ACC112 (cell line): ENCODE measurements at regions not wholly inside any gene's neighbourhood (a gene's known extent, or its start where the extent isn't known, plus 50 kb on each side); places are given as distances from the start of the nearest gene placed in this dataset.

Source experiments
- H2AFZ ChIP-seq: fragments of 200-600 bp; sonication (generic); one replicate; pipeline ENCODE4 v1.6.0; 2017; ENCODE audit warnings: antibody characterized with exemption, low read length; ENCODE audit not compliant: unreplicated experiment
- H3K27ac ChIP-seq: fragments of 200-600 bp; sonication (generic); 2 replicates; pipeline ENCODE4 v1.5.1; 2014; ENCODE audit warnings: low read depth, mild to moderate bottlenecking, antibody characterized with exemption, low read length, moderate library complexity
- H3K27me3 ChIP-seq: fragments of 200-600 bp; sonication (generic); 2 replicates; pipeline ENCODE4 v1.6.1; 2014; ENCODE audit warnings: mild to moderate bottlenecking, antibody characterized with exemption, low read length, moderate library complexity, mixed read lengths; ENCODE audit not compliant: insufficient read depth
- H3K36me3 ChIP-seq: fragments of 200-600 bp; sonication (generic); 2 replicates; pipeline ENCODE4 v1.6.1; 2016; ENCODE audit warnings: mild to moderate bottlenecking, antibody characterized with exemption, low read length, moderate library complexity, mixed read lengths; ENCODE audit not compliant: insufficient read depth
- H3K4me1 ChIP-seq: fragments of 200-600 bp; sonication (generic); one replicate; pipeline ENCODE4 v1.6.1; 2016; ENCODE audit warnings: low read length, mixed read lengths; ENCODE audit not compliant: insufficient read depth, unreplicated experiment, control insufficient read depth
- H3K4me3 ChIP-seq: fragments of 200-600 bp; sonication (generic); 2 replicates; pipeline ENCODE4 v1.5.1; 2014; ENCODE audit warnings: mild to moderate bottlenecking, low read depth, low read length
- H3K79me2 ChIP-seq: fragments of 200-600 bp; sonication (generic); one replicate; pipeline ENCODE4 v1.6.0; 2016; ENCODE audit warnings: low read length; ENCODE audit not compliant: control insufficient read depth, unreplicated experiment, insufficient read depth

DNA sequence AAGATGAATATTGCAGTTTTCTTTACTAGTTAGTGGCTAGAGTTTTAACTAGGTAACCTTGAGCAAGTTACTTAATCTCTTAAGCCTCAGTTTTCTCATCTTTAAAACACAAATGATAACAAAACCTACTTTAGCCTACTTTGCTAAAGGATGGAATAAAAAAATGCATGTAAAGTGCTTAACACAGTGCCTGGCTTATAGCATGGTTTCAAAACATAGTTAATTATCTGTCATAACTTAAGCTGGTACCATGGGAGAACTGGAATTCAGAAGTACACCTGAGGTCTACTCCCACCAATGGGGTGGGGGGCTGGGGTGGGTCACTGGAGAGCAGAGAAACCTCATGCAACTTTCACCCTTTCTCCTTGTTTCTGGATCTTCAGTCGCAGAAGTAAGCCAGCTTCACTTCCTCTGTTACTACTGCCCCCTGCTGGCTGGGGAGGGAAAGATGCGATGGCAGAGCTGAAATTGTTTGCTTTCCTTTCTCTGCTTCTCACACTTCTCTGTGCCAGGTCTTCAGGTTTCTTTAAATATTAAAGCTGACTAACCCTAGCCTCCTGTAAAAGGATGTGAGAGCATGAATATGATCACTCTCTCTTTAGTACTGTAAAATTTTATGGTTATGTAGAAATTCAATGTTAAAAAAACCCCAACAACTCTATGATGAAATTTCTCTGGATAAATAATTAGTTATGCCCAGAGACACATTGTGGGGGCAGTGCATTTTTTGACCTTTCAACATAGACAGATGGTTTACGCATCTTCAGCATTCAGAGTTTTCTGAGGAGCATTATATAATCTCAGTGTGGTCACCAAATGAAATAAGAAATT, 324.2 kb downstream of the HLX start:
- Histone ChIP-seq H3K27ac (no peak overlapping the region), H3K79me2 (no peaks in the 10 kb centered on the region), H3K4me3 (no peak overlapping the region), H3K36me3 (no peaks in the 10 kb centered on the region), H3K27me3 (no peaks in the 10 kb centered on the region), H2AFZ (no peak overlapping the region), H3K4me1 (no peaks in the 10 kb centered on the region)

GRCh38 chr1:221204055-221204833, 325.0 kb downstream of the HLX start:
- no peaks in the 10 kb centered on the region for H3K79me2 ChIP-seq
- H3K36me3 ChIP-seq: no peaks in the 10 kb centered on the region
- H2AFZ ChIP-seq: no peak overlapping the region
- no peaks in the 10 kb centered on the region for H3K4me1 ChIP-seq
- no peak overlapping the region for H3K4me3 ChIP-seq
- H3K27ac ChIP-seq: no peak overlapping the region
- H3K27me3 ChIP-seq: no peaks in the 10 kb centered on the region

GRCh38 chr1:221206076-221206475, 326.8 kb downstream of the HLX start:
- Histone ChIP-seq H3K79me2 (no peaks in the 10 kb centered on the region), H2AFZ (no peak overlapping the region), H3K27ac (no peak overlapping the region), H3K36me3 (no peaks in the 10 kb centered on the region), H3K4me1 (no peaks in the 10 kb centered on the region), H3K4me3 (no peak overlapping the region), H3K27me3 (no peaks in the 10 kb centered on the region)

DNA sequence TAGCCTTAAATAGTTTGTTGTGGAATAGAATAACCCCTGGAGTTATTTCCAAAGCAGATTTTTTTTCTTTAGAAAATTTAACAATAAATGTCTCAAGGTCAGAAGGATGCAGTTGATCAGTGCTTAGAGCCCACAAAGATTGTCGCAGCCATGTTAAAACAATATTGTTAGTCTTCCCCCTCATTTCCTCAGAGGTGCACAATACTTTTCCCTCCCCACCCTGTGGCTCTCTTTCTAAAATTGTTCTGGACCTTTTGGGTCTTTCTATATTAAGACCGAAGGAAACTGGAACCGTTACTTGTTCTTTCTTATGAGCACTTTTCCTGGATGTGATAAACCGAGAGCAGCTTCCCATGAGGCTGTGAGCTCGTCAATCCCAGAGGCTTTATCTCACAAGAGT, 333.7 kb downstream of the HLX start:
- Histone ChIP-seq H3K4me3 (no peak overlapping the region), H3K36me3 (no peaks in the 10 kb centered on the region), H3K4me1 (peaks cover 9% of the 10 kb centered on the region), H2AFZ (no peak overlapping the region), H3K27ac (no peak overlapping the region), H3K79me2 (no peaks in the 10 kb centered on the region), H3K27me3 (no peaks in the 10 kb centered on the region)

DNA sequence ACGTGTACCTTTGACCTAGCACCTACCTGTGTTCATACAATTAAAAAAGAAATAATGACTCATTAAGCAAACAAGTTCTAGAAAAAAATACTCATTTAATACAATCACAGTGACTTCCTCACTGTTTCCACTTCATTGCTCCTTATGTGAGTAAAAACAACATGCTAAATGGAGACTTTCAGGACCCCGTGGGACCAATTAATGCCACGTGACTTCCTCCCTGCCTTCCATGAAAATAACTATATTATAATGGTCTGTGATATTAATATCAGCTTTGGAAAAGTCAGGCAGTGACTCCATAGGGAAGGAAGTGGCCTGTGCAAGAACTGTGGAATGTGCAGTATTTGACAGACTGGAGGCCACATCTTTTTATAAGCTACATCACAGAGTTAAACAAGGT, 337.8 kb downstream of the HLX start:
- Histone ChIP-seq H3K4me1 (peaks cover 9% of the 10 kb centered on the region), H3K4me3 (no peak overlapping the region), H3K79me2 (no peaks in the 10 kb centered on the region), H3K36me3 (no peaks in the 10 kb centered on the region), H3K27me3 (no peaks in the 10 kb centered on the region), H3K27ac (no peak overlapping the region), H2AFZ (peak overlapping the region; percentile 32)

DNA sequence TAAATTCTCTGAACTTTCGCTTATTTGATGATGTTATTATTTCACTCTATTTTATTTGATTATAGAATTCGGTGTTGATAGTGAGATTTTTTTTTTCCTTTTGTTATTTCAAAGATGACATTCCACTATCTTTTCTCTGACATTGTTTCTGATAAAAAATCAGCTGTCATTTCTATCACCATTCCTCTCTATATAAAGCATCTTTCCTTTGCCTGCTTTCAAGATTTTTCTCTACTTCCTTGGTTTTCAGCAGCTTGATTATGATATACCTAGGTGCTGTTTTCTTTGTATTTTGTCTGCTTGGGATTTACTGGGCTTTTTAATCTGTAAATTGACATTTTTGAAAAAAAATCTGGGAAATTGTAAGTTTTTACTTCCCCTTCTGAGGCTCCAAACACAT, 344.0 kb downstream of the HLX start:
- H2AFZ ChIP-seq: no peak overlapping the region
- no peak overlapping the region for H3K27ac ChIP-seq
- H3K4me1 ChIP-seq: no peaks in the 10 kb centered on the region
- H3K79me2 ChIP-seq: no peaks in the 10 kb centered on the region
- no peaks in the 10 kb centered on the region for H3K36me3 ChIP-seq
- no peak overlapping the region for H3K4me3 ChIP-seq
- no peaks in the 10 kb centered on the region for H3K27me3 ChIP-seq

DNA sequence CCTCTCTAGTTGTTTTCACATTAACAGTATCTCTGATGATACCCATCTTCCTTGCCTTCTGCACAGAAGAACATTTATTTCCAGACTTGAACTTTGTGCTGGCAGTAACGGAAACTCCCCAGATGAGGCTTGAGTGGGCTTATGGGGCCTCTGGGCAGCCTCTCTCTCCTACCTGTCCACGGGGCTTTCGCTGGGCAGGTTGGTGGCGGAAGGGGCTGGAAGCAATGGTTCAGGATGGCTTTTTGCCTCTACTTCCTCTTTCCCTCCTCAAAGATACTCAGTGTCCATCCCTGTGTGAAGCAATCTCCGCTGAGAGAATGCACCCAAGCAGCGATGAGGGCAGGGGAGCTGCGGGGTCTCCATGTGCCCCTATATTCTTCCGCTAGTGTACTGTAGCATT, 348.2 kb downstream of the HLX start:
- H3K27ac ChIP-seq: no peak overlapping the region
- no peak overlapping the region for H2AFZ ChIP-seq
- H3K4me1 ChIP-seq: no peaks in the 10 kb centered on the region
- H3K4me3 ChIP-seq: no peak overlapping the region
- no peaks in the 10 kb centered on the region for H3K79me2 ChIP-seq
- no peaks in the 10 kb centered on the region for H3K36me3 ChIP-seq
- no peaks in the 10 kb centered on the region for H3K27me3 ChIP-seq

DNA sequence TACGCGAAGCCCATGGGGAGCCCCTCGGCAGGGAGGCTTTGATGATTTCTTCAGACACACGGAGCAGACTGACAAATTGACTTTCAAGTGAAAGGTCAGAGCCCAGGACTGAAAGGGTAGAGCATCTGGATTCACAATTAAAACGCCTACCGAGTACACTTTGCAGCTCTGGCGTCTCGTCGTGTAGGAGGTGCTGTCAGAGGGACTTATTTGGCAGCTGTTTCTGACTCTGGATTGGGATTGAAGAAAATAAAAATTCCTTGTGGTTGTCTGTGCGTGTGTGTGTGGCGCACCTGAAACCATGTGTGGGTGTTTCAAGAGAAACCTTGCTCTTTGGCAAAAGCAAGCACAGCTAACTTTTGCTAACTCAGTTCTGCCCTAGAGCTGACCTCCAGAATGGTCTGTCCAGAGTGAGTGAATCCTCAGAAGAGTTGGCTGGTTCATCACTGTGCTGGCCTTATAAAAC, 348.7 kb downstream of the HLX start:
- Histone ChIP-seq H3K27me3 (no peaks in the 10 kb centered on the region), H3K27ac (no peak overlapping the region), H2AFZ (no peak overlapping the region), H3K36me3 (no peaks in the 10 kb centered on the region), H3K4me3 (no peak overlapping the region), H3K79me2 (no peaks in the 10 kb centered on the region), H3K4me1 (no peaks in the 10 kb centered on the region)

DNA sequence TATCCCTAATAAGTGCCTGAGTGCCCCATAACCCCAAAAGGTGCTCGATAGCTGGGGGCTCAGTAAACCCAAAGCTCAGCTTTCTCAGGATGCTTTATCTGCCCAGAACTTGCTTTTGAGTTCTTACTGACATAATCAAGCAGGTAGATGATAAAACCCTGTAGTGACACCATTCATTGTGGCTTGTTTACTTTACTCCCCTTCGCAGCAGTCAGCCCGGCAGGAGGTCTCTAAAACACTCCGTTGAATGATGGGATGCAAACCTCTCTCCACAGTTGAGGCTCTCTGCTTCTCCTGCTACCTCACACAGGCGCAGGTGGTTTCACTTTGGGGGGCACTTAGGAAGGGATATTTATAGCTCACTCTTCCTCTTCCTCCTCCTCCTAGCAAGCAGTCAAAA, 349.4 kb downstream of the HLX start:
- no peak overlapping the region for H2AFZ ChIP-seq
- H3K79me2 ChIP-seq: no peaks in the 10 kb centered on the region
- no peaks in the 10 kb centered on the region for H3K36me3 ChIP-seq
- no peak overlapping the region for H3K4me3 ChIP-seq
- H3K27ac ChIP-seq: no peak overlapping the region
- no peaks in the 10 kb centered on the region for H3K27me3 ChIP-seq
- no peaks in the 10 kb centered on the region for H3K4me1 ChIP-seq

GRCh38 chr1:221230605-221231004, 351.4 kb downstream of the HLX start:
- H3K4me3 ChIP-seq: no peak overlapping the region
- no peak overlapping the region for H3K27ac ChIP-seq
- H3K4me1 ChIP-seq: peaks cover 5% of the 10 kb centered on the region
- no peaks in the 10 kb centered on the region for H3K27me3 ChIP-seq
- H3K36me3 ChIP-seq: no peaks in the 10 kb centered on the region
- no peaks in the 10 kb centered on the region for H3K79me2 ChIP-seq
- no peak overlapping the region for H2AFZ ChIP-seq

DNA sequence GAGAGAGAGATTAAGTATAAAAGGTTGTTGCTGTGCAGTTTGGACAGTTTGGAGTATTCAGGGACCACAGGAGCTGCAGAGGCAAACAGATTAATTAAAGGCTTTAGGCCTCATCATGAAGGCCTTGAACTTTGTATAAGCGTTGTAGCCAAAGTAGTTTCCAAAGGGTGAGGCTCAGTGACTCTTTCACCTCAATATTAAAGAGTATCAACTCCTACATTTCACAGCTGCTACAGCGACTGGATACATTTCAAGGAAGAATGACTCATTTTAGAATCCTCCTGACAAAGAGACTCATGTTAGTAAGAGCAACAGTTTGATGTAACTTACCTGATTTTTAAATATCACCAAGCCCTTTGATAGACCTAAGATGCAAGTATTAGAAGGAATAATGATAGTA, 355.5 kb downstream of the HLX start:
- peaks cover 5% of the 10 kb centered on the region for H3K4me1 ChIP-seq
- H3K27ac ChIP-seq: no peak overlapping the region
- H3K36me3 ChIP-seq: no peaks in the 10 kb centered on the region
- H3K27me3 ChIP-seq: no peaks in the 10 kb centered on the region
- H2AFZ ChIP-seq: peak overlapping the region; percentile 81
- no peak overlapping the region for H3K4me3 ChIP-seq
- no peaks in the 10 kb centered on the region for H3K79me2 ChIP-seq
